A673 (cell line): ENCODE measurements at regions not wholly inside any gene's neighbourhood (a gene's known extent, or its start where the extent isn't known, plus 50 kb on each side); places are given as distances from the start of the nearest gene placed in this dataset.

Experiments
- CTCF ChIP-seq: fragments of 300-800, 200-600 bp; sonication (generic); conservative IDR thresholded peaks from 2 replicates; pipeline ENCODE4 v1.5.1; 2017; ENCODE audit warnings: low read depth, mild to moderate bottlenecking, antibody characterized with exemption, low read length, moderate library complexity, mixed read lengths
- EZH2 ChIP-seq: fragments of 200-600 bp; sonication (generic); IDR thresholded peaks from 2 replicates; pipeline ENCODE4 v1.6.1; 2017; ENCODE audit warnings: borderline replicate concordance, low read depth, mild to moderate bottlenecking, mixed read lengths, antibody characterized with exemption, low read length; ENCODE audit not compliant: poor library complexity, severe bottlenecking

DNA sequence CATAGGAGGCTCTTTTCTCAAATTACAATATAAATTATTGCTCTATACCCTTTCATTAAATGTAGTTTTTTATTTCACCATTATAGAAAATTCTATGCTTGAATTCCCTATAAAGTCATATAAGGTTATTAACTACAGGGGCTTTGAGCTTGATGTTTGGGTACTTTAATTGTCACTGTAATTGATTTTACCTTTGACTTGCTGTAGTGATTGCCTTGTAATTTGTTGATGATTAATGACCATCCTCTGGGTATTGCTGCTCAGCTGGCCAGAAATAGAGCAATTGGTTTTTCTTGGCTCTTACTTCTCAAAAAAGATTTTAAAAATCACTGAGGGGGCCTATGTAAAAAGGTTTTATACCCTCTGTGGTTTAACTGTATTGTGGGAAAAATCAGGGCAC is 1186.0 kb downstream of the KHDRBS2 start:
- no peak for TF ChIP-seq CTCF
- no peak for TF ChIP-seq EZH2
